Ascending aorta (tissue), 2 donors: ENCODE measurements at regions not wholly inside any gene's neighbourhood (a gene's known extent, or its start where the extent isn't known, plus 50 kb on each side); places are given as distances from the start of the nearest gene placed in this dataset.

ENCODE experiments used
- DNase-seq, 2 donors: peaks; one replicate each; pipeline ENCODE4 v3.0.0-alpha.2; 2019; ENCODE audit warnings: low spot score in 2 of 2
- H3K27ac ChIP-seq, 2 donors: fragments of 200-600 bp; sonication (generic); one replicate each; pipeline ENCODE4 v1.5.1; 2016 to 2017; ENCODE audit warnings: mild to moderate bottlenecking in 1 of 2
- H3K27me3 ChIP-seq: fragments of 200-600 bp; sonication (generic); one replicate; pipeline ENCODE4 v1.5.1; 2017
- H3K36me3 ChIP-seq, 2 donors: fragments of 200-600 bp; sonication (generic); one replicate each; pipeline ENCODE4 v1.5.1; 2016
- H3K4me1 ChIP-seq, 2 donors: fragments of 200-600 bp; sonication (generic); one replicate each; pipeline ENCODE4 v1.5.1; 2016 to 2017; ENCODE audit warnings: mild to moderate bottlenecking in 1 of 2
- H3K4me3 ChIP-seq, 2 donors: fragments of 200-600 bp; sonication (generic); one replicate each; pipeline ENCODE4 v1.5.1; 2016 to 2017; ENCODE audit warnings: mild to moderate bottlenecking in 1 of 2
- H3K9me3 ChIP-seq, 2 donors: fragments of 200-600 bp; sonication (generic); one replicate each; pipeline ENCODE4 v1.5.1; 2016
- CTCF ChIP-seq, 3 experiments: fragments of 200-600 bp in 2 of 3; fragments of 450-650 bp in 1 of 3; sonication (generic) in 2 of 3; IDR thresholded peaks; one replicate each; pipeline ENCODE4 v1.5.1; 2016 to 2019; ENCODE audit warnings: antibody characterized with exemption in 3 of 3, mild to moderate bottlenecking in 1 of 3, moderate library complexity in 1 of 3
- intact Hi-C: fragments of 100-400 bp; cut with DNase I; formaldehyde crosslinking; loops from one replicate; pipeline ENCODE4 v1.15.1; 2023

- no peak overlapping the region for H3K27ac ChIP-seq
- intact Hi-C loops: no loop called here
- DNase-seq: no peak
These were observed 371.8 kb downstream of the BTG1 start for GRCh38 chr12:91773749-91774429.

GRCh38 chr12:91772411-91772810 is 373.2 kb downstream of the BTG1 start:
- no peak for DNase-seq
- no peaks in the 10 kb centered on the region for H3K9me3 ChIP-seq
- no peaks in the 10 kb centered on the region for H3K4me1 ChIP-seq
- no peak overlapping the region for H3K4me3 ChIP-seq
- H3K27ac ChIP-seq: no peak overlapping the region
- TF ChIP-seq CTCF (IDR thresholded peaks at IDR 0.05): no peak
- H3K36me3 ChIP-seq: no peaks in the 10 kb centered on the region
- intact Hi-C loops: no loop called here
- H3K27me3 ChIP-seq: no peaks in the 10 kb centered on the region

More at GRCh38 chr12:91773749-91774429, 371.8 kb downstream of the BTG1 start:
- H3K36me3 ChIP-seq: no peaks in the 10 kb centered on the region
- H3K9me3 ChIP-seq: no peaks in the 10 kb centered on the region
- H3K27me3 ChIP-seq: no peaks in the 10 kb centered on the region
- H3K4me3 ChIP-seq: peak overlapping the region; percentile 16 to 30
- no peaks in the 10 kb centered on the region for H3K4me1 ChIP-seq
- TF ChIP-seq CTCF (IDR thresholded peaks at IDR 0.05): no peak

- no peak for TF ChIP-seq CTCF (IDR thresholded peaks at IDR 0.05)
- Histone ChIP-seq H3K27me3 (no peaks in the 10 kb centered on the region), H3K27ac (no peak overlapping the region), H3K9me3 (no peaks in the 10 kb centered on the region), H3K36me3 (no peaks in the 10 kb centered on the region), H3K4me1 (no peaks in the 10 kb centered on the region), H3K4me3 (no peak overlapping the region)
- intact Hi-C loops: no loop called here
- no peak for DNase-seq
These were observed 375.9 kb downstream of the BTG1 start for GRCh38 chr12:91769736-91770135.

GRCh38 chr12:91767237-91767636 is 378.4 kb downstream of the BTG1 start:
- intact Hi-C loops: no loop called here
- no peak for DNase-seq
- H3K9me3 ChIP-seq: no peaks in the 10 kb centered on the region
- no peaks in the 10 kb centered on the region for H3K27me3 ChIP-seq
- TF ChIP-seq CTCF (IDR thresholded peaks at IDR 0.05): no peak
- no peaks in the 10 kb centered on the region for H3K36me3 ChIP-seq
- H3K4me3 ChIP-seq: no peak overlapping the region
- H3K27ac ChIP-seq: no peak overlapping the region
- H3K4me1 ChIP-seq: peaks cover 0 to 4% of the 10 kb centered on the region in 2 donors

DNA sequence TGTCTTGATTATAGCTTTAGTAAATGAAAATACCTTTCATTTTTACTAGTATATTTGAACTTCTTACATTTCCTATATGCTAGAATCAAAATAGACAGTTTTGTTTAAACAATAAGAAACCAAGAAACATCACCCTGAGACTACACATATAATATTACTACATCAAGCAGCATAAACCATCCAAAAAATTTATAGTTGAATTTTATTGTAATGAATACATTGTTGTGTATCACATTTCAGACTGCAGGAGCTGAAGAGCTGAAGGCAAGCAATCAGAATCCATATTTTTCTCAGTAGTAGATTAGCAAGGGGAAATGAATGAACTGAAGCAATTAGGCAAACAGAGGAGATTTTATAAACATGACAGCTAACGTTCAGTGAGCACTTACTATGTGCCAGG is 379.2 kb downstream of the BTG1 start:
- intact Hi-C loops: no loop called here

More for the DNA sequence above, 379.2 kb downstream of the BTG1 start:
- Histone ChIP-seq H3K4me3 (no peak overlapping the region), H3K4me1 (peaks cover 0 to 4% of the 10 kb centered on the region in 2 donors), H3K9me3 (no peaks in the 10 kb centered on the region), H3K27me3 (no peaks in the 10 kb centered on the region), H3K27ac (no peak overlapping the region), H3K36me3 (no peaks in the 10 kb centered on the region)
- no peak for DNase-seq
- TF ChIP-seq CTCF (IDR thresholded peaks at IDR 0.05): no peak
